Esophagus mucosa (tissue), 1 donor: ENCODE measurements at regions not wholly inside any gene's neighbourhood (a gene's known extent, or its start where the extent isn't known, plus 50 kb on each side); places are given as distances from the start of the nearest gene placed in this dataset.
"Not testable (repeated sequence)": the region's sequence is repeated elsewhere in the genome, so short reads cannot be mapped to it uniquely, and the experiment has no call there.

Source experiments
- ATAC-seq: fragments of 200-7000 bp; cut with Tn5 transposase; one replicate; pipeline ENCODE4 v1.9.1; 2020
- donor health status: DM: yes; HTN: yes; CAD: no.

- no peak for ATAC-seq
Observed at GRCh38 chr16:65756163-65756562, 610.3 kb upstream of the CDH5 start.

GRCh38 chr16:65754820-65755691 lies 611.4 kb upstream of the CDH5 start:
- ATAC-seq = no peak

GRCh38 chr16:65752522-65752844 lies 614.0 kb upstream of the CDH5 start:
- no peak for ATAC-seq

GRCh38 chr16:65751622-65752521 lies 614.6 kb upstream of the CDH5 start:
- ATAC-seq = no peak

- no peak for ATAC-seq
Observed at GRCh38 chr16:65749506-65749905, 617.0 kb upstream of the CDH5 start.

GRCh38 chr16:65746941-65747340 lies 619.5 kb upstream of the CDH5 start:
- ATAC-seq = no peak

- no peak for ATAC-seq
Observed at GRCh38 chr16:65745201-65745708, 621.2 kb upstream of the CDH5 start.

GRCh38 chr16:65744401-65744800 lies 622.1 kb upstream of the CDH5 start:
- no peak for ATAC-seq

GRCh38 chr16:65743558-65743957 lies 621.7 kb upstream of the CDH11 start:
- no peak for ATAC-seq

- no peak for ATAC-seq
Observed at GRCh38 chr16:65740711-65741110, 618.8 kb upstream of the CDH11 start.

- peak; percentile 63 for ATAC-seq
Observed at GRCh38 chr16:65739518-65739917, 617.7 kb upstream of the CDH11 start.

- ATAC-seq = no peak
Observed at GRCh38 chr16:65737831-65738230, 616.0 kb upstream of the CDH11 start.

GRCh38 chr16:65735615-65736014 lies 613.8 kb upstream of the CDH11 start:
- not testable (repeated sequence) for ATAC-seq

GRCh38 chr16:65733721-65734120 lies 611.9 kb upstream of the CDH11 start:
- ATAC-seq = peak; percentile 12

GRCh38 chr16:65731833-65732232 lies 610.0 kb upstream of the CDH11 start:
- ATAC-seq = peak; percentile 90

GRCh38 chr16:65728652-65729051 lies 606.8 kb upstream of the CDH11 start:
- no peak for ATAC-seq

- ATAC-seq = peak; percentile 76
Observed at GRCh38 chr16:65728167-65728566, 606.3 kb upstream of the CDH11 start.

- no peak for ATAC-seq
Observed at GRCh38 chr16:65727534-65728137, 605.8 kb upstream of the CDH11 start.

GRCh38 chr16:65725156-65725845 lies 603.4 kb upstream of the CDH11 start:
- no peak for ATAC-seq

GRCh38 chr16:65722429-65722828 lies 600.6 kb upstream of the CDH11 start:
- ATAC-seq = no peak

GRCh38 chr16:65717846-65718245 lies 596.0 kb upstream of the CDH11 start:
- no peak for ATAC-seq
